ENCODE measurements at regions not wholly inside any gene's neighbourhood (a gene's known extent, or its start where the extent isn't known, plus 50 kb on each side); places are given as distances from the start of the nearest gene placed in this dataset.

DNA sequence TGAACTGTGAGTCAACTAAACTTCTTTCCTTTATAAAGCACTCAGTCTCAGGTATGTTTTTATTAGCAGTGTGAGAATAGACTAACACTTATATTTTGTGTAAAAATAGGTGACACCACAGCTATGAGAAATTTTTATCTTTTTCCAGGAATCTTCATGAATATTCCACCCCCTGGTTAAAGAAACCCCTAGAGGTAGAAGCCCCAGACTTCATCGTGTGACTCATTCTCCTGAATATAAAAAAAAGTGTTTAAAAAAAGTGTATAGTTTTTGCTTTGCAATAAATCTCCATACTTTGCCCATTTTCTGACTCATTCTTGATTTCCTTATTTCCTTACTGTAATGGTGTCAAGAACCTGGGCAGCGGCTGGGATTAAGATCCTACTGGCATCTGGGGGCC lies 667.6 kb upstream of the CELF2 start:
- TF ChIP-seq, protein P1, sequence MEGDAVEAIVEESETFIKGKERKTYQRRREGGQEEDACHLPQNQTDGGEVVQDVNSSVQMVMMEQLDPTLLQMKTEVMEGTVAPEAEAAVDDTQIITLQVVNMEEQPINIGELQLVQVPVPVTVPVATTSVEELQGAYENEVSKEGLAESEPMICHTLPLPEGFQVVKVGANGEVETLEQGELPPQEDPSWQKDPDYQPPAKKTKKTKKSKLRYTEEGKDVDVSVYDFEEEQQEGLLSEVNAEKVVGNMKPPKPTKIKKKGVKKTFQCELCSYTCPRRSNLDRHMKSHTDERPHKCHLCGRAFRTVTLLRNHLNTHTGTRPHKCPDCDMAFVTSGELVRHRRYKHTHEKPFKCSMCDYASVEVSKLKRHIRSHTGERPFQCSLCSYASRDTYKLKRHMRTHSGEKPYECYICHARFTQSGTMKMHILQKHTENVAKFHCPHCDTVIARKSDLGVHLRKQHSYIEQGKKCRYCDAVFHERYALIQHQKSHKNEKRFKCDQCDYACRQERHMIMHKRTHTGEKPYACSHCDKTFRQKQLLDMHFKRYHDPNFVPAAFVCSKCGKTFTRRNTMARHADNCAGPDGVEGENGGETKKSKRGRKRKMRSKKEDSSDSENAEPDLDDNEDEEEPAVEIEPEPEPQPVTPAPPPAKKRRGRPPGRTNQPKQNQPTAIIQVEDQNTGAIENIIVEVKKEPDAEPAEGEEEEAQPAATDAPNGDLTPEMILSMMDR (conservative IDR thresholded peaks at IDR 0.05; ENCODE audit: control insufficient read depth, insufficient read depth, low read depth, low read length): no peak
- no peak for DNase-seq (ENCODE audit: low read depth)
- H3K4me3 ChIP-seq (ENCODE audit: control insufficient read depth, low read depth, low read length): no peak overlapping the region

DNA sequence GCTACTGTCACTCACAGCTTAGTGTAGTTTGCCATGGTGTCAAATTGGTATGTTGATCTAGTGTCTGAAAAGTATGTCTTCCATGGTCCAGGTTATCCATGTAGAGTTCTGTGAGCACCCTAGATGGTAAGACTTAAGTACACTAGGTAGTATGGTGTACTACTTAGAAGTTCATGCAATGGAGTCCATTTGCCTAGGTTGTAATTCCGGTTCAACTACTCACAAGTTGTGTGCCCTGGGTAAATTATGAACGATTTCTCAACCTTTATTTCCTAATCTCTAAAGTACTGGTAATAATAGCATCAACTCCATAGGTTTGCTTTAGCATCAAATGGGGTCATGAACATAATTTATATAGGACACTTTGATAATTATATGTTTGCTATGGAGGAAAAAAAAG lies 666.2 kb upstream of the CELF2 start:
- TF ChIP-seq, protein P1 (conservative IDR thresholded peaks at IDR 0.05; ENCODE audit: control insufficient read depth, insufficient read depth, low read depth, low read length): no peak
- no peak for DNase-seq (ENCODE audit: low read depth)

DNA sequence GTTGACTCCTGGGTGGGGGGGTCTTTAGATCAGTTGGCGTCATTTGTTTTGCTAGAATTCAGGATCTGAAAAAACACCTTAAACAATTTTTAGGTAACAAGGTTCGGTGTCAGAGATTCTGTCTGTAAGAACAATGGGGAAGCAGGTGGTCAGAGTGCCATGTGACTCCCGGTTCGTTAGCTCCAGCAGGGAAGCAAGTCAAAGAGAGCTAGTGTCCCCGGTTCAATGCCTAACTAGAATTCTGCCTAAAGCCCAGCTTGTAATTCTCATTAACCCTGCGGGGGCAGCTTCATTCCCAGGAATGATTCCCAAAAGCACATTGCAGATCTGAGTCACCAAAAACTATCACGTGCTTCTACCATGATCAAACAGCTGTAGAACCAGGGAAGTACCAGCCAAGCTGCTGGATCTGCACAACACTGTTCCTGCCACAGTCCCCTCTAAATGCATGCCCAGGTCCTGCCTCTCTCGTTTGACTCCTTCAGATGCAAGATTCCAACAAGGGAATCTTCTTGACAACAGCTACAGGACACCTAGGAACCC lies 664.3 kb upstream of the CELF2 start:
- TF ChIP-seq, protein P1 (conservative IDR thresholded peaks at IDR 0.05; ENCODE audit: control insufficient read depth, insufficient read depth, low read depth, low read length): no peak
- peak; percentile 7 for DNase-seq (ENCODE audit: low read depth)
- no peak overlapping the region for H3K4me3 ChIP-seq (ENCODE audit: control insufficient read depth, low read depth, low read length)

More for the DNA sequence above, 666.2 kb upstream of the CELF2 start:
- H3K4me3 ChIP-seq (ENCODE audit: control insufficient read depth, low read depth, low read length): no peak overlapping the region

DNA sequence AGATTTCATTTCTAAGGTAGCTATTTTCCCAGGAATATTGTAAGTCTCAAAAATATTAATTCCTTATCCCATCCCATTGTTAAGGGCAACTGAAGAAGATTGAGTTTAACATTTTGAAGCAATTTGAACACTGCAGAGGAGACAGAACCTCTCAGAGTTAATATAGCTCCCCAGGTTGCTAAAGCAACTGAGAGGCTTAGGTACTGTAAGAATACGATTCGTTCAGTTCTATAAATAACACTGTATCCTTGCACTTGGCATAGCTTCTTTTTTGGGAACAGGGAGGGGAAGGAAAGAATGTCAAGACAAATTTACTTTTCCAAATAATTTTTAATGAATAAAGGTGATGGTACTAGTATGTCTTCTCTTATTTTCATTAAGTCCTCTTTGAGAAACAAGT lies 658.4 kb upstream of the CELF2 start:
- no peak for DNase-seq (ENCODE audit: low read depth)
- H3K4me3 ChIP-seq (ENCODE audit: control insufficient read depth, low read depth, low read length): no peak overlapping the region
- TF ChIP-seq, protein P1 (conservative IDR thresholded peaks at IDR 0.05; ENCODE audit: control insufficient read depth, insufficient read depth, low read depth, low read length): no peak

DNA sequence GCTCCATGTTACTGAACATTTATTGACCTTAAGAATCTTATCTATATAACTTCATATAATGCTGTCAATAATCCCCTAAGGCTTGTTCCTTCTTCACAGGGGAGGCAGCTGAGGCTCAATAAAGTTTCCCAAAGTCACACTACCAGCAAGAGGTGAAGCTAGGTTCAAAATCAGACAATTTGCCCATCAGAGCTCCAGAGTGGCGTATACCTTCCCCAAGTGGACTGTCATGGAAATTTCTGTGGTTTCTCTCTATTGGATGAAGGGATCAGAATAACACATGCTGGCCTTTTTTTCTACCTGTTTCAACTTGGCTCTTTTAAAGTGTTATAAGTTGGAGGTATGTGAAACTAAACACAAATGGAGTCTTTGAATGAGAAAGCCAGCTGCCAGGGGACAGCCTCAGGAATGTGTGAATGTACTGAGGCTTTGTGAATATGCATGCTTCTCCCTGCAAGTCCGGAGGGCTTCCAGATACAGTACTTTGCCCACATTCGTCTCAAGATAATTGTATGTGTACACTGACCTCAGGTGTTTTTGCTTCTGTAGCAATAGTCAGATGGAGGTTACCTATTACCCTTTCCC lies 656.3 kb upstream of the CELF2 start:
- no peak for DNase-seq (ENCODE audit: low read depth)
- TF ChIP-seq, protein P1 (conservative IDR thresholded peaks at IDR 0.05; ENCODE audit: control insufficient read depth, insufficient read depth, low read depth, low read length): no peak
- no peak overlapping the region for H3K4me3 ChIP-seq (ENCODE audit: control insufficient read depth, low read depth, low read length)

DNA sequence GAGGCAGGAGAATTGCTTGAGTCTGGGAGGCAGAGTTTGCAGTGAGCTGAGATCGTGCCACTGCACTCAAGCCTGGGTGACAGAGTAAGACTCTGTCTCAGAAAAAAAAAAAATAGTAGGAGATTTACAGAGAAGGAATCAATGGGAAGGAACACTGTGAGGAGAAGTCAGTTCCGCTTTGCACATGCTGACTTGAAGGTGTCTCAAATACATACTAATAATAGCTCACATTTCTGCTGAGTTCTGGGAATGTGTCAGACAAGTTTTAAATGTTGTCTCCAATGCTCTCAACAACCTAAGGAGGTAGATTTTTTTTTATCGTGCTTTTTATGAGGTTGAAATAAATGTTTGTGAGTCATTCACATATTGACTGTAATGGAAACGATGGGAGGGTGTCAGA lies 654.9 kb upstream of the CELF2 start:
- H3K4me3 ChIP-seq (ENCODE audit: control insufficient read depth, low read depth, low read length): no peak overlapping the region
- TF ChIP-seq, protein P1 (conservative IDR thresholded peaks at IDR 0.05; ENCODE audit: control insufficient read depth, insufficient read depth, low read depth, low read length): no peak
- DNase-seq (ENCODE audit: low read depth): no peak
